Tibial nerve (tissue), 4 donors: ENCODE measurements at regions not wholly inside any gene's neighbourhood (a gene's known extent, or its start where the extent isn't known, plus 50 kb on each side); places are given as distances from the start of the nearest gene placed in this dataset.

Experiments
- CTCF ChIP-seq, 5 experiments: fragments of 200-600 bp in 3 of 5; fragments of 450-650 bp in 2 of 5; sonication (generic) in 3 of 5; IDR thresholded peaks; one replicate each; pipeline ENCODE4 v1.5.1; 2016 to 2019; ENCODE audit warnings: antibody characterized with exemption in 5 of 5, mild to moderate bottlenecking in 3 of 5, moderate library complexity in 2 of 5
- EP300 ChIP-seq, 2 donors: sonication (generic); formaldehyde crosslinking; IDR thresholded peaks; one replicate each; pipeline ENCODE4 v1.6.1; 2017; ENCODE audit warnings: antibody characterized with exemption in 2 of 2, mild to moderate bottlenecking in 1 of 2

- TF ChIP-seq EP300 (IDR thresholded peaks at IDR 0.05) (no peak), CTCF (IDR thresholded peaks at IDR 0.05) (no peak)
Measured at GRCh38 chr2:149781263-149781808, 193.8 kb upstream of the MMADHC start.
